Prostate gland (tissue), 2 donors: ENCODE measurements at regions not wholly inside any gene's neighbourhood (a gene's known extent, or its start where the extent isn't known, plus 50 kb on each side); places are given as distances from the start of the nearest gene placed in this dataset.
"Not testable (repeated sequence)": the region's sequence is repeated elsewhere in the genome, so short reads cannot be mapped to it uniquely, and the experiment has no call there.

Experiments used
- DNase-seq: peaks from one replicate; pipeline ENCODE4 v3.0.0-alpha.2; 2019; ENCODE audit warnings: low spot score
- H3K27ac ChIP-seq, 2 donors: fragments of 200-600 bp; sonication (generic); 2 replicates each; pipeline ENCODE4 v1.5.1; 2017 to 2019
- H3K27me3 ChIP-seq: fragments of 200-600 bp; sonication (generic); replicated peaks from 2 replicates; pipeline ENCODE4 v1.5.1; 2019; ENCODE audit not compliant: insufficient read depth
- H3K36me3 ChIP-seq, 2 donors: fragments of 200-600 bp; sonication (generic); 1 replicate in 1 of 2; 2 replicates in 1 of 2; pipeline versions ENCODE4 v1.5.1 to v1.8.1; 2017 to 2019
- H3K4me1 ChIP-seq: fragments of 200-600 bp; sonication (generic); replicated peaks from 2 replicates; pipeline ENCODE4 v1.5.1; 2019
- H3K4me3 ChIP-seq, 2 donors: fragments of 200-600 bp; sonication (generic); 2 replicates each; pipeline ENCODE4 v1.5.1; 2017 to 2019
- H3K9me3 ChIP-seq: fragments of 200-600 bp; sonication (generic); 2 replicates; pipeline ENCODE4 v1.5.1; 2017
- POLR2A ChIP-seq: fragments of 450-650 bp; IDR thresholded peaks from one replicate; pipeline ENCODE4 v1.6.1; 2016; ENCODE audit warnings: antibody characterized with exemption, mild to moderate bottlenecking
- POLR2AphosphoS5 ChIP-seq: sonication (generic); formaldehyde crosslinking; IDR thresholded peaks from one replicate; pipeline ENCODE4 v1.6.1; 2017; ENCODE audit warnings: antibody characterized with exemption
- WGBS: methylation state at CpG from one replicate; pipeline ENCODE4 v1.1.5; 2018; 5-methylcytosine and 5-hydroxymethylcytosine counted together
- intact Hi-C: fragments of 100-400 bp; cut with DNase I; formaldehyde crosslinking; loops from one replicate; pipeline ENCODE4 v1.14.2; 2022
- TF ChIP-seq, protein P1 (sequence below), 4 experiments: fragments of 200-600 bp in 2 of 4; fragments of 450-650 bp in 2 of 4; sonication (generic) in 2 of 4; IDR thresholded peaks; 1 replicate in 3 of 4; 2 replicates in 1 of 4; pipeline ENCODE4 v1.5.1; 2016 to 2019; ENCODE audit warnings: antibody characterized with exemption in 4 of 4, mild to moderate bottlenecking in 2 of 4, moderate library complexity in 2 of 4

DNA sequence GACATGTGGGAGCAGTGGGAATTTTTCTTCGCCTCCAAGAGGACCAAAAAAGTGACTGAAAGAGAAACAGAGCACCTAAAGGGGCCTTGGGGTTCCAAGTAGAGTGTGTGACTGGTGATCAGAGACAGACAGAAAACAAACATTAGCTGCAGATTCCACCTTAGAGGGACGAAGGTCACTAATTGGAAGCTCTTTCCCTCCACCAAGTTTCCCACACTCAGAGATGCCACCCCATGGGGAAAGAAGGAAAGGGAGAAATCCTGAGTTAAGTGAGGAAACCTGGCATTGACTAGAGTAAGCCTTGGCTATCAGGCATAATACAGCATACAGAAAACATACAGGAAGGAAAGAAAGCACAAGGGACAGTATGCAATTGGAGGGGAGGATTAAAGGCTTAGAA is 90.9 kb downstream of the HNRNPD start:
- no peaks in the 10 kb centered on the region for H3K4me1 ChIP-seq
- H3K36me3 ChIP-seq = no peaks in the 10 kb centered on the region
- H3K27me3 ChIP-seq = no peaks in the 10 kb centered on the region
- intact Hi-C loops = loop anchor here (5.0 kb wide), 1 partner anchor 89 kb away; the partner anchor contains the start of gene HNRNPD
- TF ChIP-seq, protein P1, sequence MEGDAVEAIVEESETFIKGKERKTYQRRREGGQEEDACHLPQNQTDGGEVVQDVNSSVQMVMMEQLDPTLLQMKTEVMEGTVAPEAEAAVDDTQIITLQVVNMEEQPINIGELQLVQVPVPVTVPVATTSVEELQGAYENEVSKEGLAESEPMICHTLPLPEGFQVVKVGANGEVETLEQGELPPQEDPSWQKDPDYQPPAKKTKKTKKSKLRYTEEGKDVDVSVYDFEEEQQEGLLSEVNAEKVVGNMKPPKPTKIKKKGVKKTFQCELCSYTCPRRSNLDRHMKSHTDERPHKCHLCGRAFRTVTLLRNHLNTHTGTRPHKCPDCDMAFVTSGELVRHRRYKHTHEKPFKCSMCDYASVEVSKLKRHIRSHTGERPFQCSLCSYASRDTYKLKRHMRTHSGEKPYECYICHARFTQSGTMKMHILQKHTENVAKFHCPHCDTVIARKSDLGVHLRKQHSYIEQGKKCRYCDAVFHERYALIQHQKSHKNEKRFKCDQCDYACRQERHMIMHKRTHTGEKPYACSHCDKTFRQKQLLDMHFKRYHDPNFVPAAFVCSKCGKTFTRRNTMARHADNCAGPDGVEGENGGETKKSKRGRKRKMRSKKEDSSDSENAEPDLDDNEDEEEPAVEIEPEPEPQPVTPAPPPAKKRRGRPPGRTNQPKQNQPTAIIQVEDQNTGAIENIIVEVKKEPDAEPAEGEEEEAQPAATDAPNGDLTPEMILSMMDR (IDR thresholded peaks at IDR 0.05) = no peak
- TF ChIP-seq POLR2A (no peak), POLR2AphosphoS5 (no peak)
- no peak overlapping the region for H3K27ac ChIP-seq
- DNase-seq = no peak
- H3K4me3 ChIP-seq = no peak overlapping the region
- H3K9me3 ChIP-seq = no peaks in the 10 kb centered on the region
- WGBS = 59% methylated on average over 2 of the region's 2 CpGs

DNA sequence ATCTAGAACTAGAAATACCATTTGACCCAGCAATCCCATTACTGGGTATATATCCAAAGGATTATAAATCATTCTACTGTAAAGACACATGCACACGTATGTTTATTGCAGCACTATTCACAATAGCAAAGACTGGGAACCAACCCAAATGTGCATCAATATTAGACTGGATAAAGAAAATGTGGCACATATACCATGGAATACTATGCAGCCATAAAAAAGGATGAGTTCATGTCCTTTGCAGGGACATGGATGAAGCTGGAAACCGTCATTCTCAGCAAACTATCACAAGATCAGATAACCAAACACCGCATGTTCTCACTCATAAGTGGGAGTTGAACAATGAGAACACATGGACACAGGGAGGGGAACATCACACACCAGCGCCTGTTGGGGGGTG is 94.2 kb downstream of the HNRNPD start:
- H3K4me3 ChIP-seq, H3K27ac ChIP-seq, H3K36me3 ChIP-seq, H3K27me3 ChIP-seq, intact Hi-C loops, DNase-seq, H3K4me1 ChIP-seq, H3K9me3 ChIP-seq: not testable (repeated sequence)
- 83% methylated on average over 4 of the region's 4 CpGs for WGBS

DNA sequence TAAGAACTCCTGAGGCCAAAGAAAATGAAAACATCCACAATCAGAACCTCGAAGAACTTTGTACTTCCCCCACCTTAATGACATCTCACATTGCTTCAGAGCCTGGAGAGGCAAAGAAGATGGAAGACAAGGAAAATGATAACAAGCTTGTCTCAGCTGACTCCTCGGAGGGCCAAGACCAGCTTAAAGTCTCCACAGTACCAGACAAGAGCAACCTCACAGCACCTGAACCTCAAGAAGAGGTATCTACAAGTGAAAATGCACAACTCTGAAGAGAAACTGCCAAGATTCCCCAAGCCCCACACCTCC is 97.5 kb downstream of the HNRNPD start:
- WGBS = 96% methylated on average over 2 of the region's 2 CpGs
- no peaks in the 10 kb centered on the region for H3K9me3 ChIP-seq
- no peak overlapping the region for H3K27ac ChIP-seq
- no peak for DNase-seq
- no peaks in the 10 kb centered on the region for H3K27me3 ChIP-seq
- no peaks in the 10 kb centered on the region for H3K36me3 ChIP-seq
- H3K4me3 ChIP-seq = no peak overlapping the region
- no peaks in the 10 kb centered on the region for H3K4me1 ChIP-seq
- TF ChIP-seq POLR2A (no peak), POLR2AphosphoS5 (no peak)
- TF ChIP-seq, protein P1 (IDR thresholded peaks at IDR 0.05) = no peak
- intact Hi-C loops = no loop called here

DNA sequence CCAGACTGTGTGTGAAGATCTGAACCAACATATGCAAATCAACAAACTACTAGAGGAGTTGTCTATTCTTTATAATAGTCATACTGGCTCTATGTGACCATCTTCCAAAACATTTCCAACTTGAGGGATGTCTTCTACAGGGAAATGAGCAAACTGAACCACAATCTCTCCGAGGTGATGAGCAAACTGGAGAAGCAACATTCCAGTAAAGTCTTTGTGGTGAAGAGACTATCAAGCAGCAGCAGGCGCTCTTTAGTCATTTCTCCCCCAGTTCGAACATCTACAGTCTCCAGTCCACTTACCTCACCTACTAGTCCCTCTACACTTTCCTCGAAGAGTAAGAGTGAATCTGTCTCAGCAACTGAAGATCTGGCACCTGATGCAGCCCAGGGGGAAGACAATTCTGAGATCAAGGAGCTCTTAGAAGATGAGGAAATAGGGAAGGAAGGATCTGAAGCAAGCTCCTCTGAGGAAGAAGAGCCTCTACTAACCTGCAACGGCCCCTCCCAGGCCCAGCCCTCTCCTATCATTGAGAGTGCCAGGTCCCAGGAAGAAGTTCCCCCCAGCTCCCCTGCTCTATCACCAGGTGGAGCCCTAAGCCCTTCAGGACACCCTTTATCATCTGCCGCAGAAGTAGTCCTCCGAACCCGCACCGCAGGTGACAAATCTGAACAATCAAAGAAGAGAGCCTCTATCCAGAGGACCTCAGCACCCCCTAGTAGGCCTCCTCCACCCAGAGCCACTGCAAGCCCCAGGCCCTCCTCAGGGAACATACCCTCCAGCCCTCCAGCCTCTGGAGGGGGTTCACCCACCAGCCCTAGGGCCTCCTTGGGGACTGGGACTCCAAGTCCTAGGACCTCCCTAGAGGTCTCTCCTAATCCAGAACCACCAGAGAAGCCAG is 98.1 kb downstream of the HNRNPD start:
- no peak overlapping the region for H3K27ac ChIP-seq
- no peak overlapping the region for H3K4me3 ChIP-seq
- no peaks in the 10 kb centered on the region for H3K9me3 ChIP-seq
- intact Hi-C loops = no loop called here
- DNase-seq = no peak
- H3K4me1 ChIP-seq = no peaks in the 10 kb centered on the region
- no peaks in the 10 kb centered on the region for H3K36me3 ChIP-seq
- no peaks in the 10 kb centered on the region for H3K27me3 ChIP-seq
- WGBS = 78% methylated on average over 9 of the region's 9 CpGs
- TF ChIP-seq, protein P1 (IDR thresholded peaks at IDR 0.05) = no peak
- TF ChIP-seq POLR2AphosphoS5 = no peak
- TF ChIP-seq POLR2A = no peak

DNA sequence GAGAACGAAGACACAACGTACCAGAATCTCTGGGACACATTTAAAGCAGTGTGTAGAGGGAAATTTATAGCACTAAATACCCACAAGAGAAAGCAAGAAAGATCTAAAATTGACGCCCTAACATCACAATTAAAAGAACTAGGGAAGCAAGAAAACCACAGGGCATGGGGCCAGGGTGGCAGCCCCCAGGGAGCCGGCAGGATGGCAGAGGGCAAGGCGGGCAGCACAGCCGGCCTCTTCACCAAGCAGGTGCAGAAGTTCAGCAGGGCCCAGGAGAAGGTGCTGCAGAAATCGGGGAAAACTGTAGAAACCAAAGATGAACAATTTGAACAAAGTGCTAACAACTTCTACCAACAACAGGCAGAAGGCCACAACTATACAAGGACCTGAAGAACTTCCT is 99.1 kb downstream of the HNRNPD start:
- H3K9me3 ChIP-seq, intact Hi-C loops: not testable (repeated sequence)
- 88% methylated on average over 7 of the region's 7 CpGs for WGBS

DNA sequence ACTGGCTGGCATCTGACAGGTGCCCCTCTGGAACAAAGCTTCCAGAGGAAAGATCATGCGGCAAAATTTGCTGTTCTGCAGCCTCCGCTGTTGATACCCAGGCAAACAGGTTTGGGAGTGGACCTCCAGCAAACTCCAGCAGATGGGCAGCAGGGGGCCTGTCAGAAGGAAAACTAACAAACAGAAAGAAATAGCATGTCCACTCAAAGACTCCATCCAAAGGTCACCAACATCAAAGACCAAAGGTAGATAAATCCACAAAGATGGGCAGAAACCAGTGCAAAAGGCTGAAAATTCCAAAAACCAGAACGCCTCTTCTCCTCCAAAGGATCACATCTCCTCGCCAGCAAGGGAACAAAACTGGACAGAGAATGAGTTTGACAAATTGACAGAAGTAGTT is 101.3 kb downstream of the HNRNPD start:
- H3K27ac ChIP-seq, H3K4me3 ChIP-seq, H3K4me1 ChIP-seq, intact Hi-C loops, H3K36me3 ChIP-seq, H3K9me3 ChIP-seq, H3K27me3 ChIP-seq, DNase-seq: not testable (repeated sequence)
- WGBS = 80% methylated on average over 4 of the region's 4 CpGs

More for the DNA sequence above, 99.1 kb downstream of the HNRNPD start:
- H3K4me3 ChIP-seq, H3K4me1 ChIP-seq, H3K36me3 ChIP-seq, H3K27me3 ChIP-seq, H3K27ac ChIP-seq, DNase-seq: not testable (repeated sequence)
